SK-N-SH treated with all-trans-retinoic acid at 6 μM for 48 hours (cell line): ENCODE measurements at regions not wholly inside any gene's neighbourhood (a gene's known extent, or its start where the extent isn't known, plus 50 kb on each side); places are given as distances from the start of the nearest gene placed in this dataset.

Experiments
- ATAC-seq: fragments of 200-7000 bp; cut with Tn5 transposase; 3 replicates; pipeline ENCODE4 v1.9.1; 2020; ENCODE audit warnings: mild to moderate bottlenecking, moderate library complexity
- ARNTL ChIP-seq: fragments of 450-650 bp; formaldehyde crosslinking; IDR thresholded peaks from 2 replicates; pipeline ENCODE4 v1.5.0; 2020; ENCODE audit warnings: low read depth, mild to moderate bottlenecking, moderate library complexity, borderline replicate concordance
- BACH2 ChIP-seq: fragments of 250-450 bp; sonication (Bioruptor Pico); IDR thresholded peaks from 2 replicates; pipeline ENCODE4 v1.9.0; 2021; ENCODE audit warnings: mild to moderate bottlenecking, borderline replicate concordance
- CREB5 ChIP-seq: fragments of 250-450 bp; sonication (Bioruptor Pico); IDR thresholded peaks from 2 replicates; pipeline ENCODE4 v1.5.1; 2020; ENCODE audit warnings: low read depth, mild to moderate bottlenecking, moderate library complexity
- CSDC2 ChIP-seq: fragments of 250-450 bp; sonication (Bioruptor Pico); IDR thresholded peaks from 2 replicates; pipeline ENCODE4 v1.5.0; 2020; ENCODE audit warnings: mild to moderate bottlenecking, moderate library complexity
- ESRRG ChIP-seq: fragments of 250-450 bp; sonication (Bioruptor Pico); IDR thresholded peaks from 2 replicates; pipeline ENCODE4 v1.6.1; 2021; ENCODE audit warnings: mild to moderate bottlenecking
- GLIS3 ChIP-seq: fragments of 250-450 bp; sonication (Bioruptor Pico); IDR thresholded peaks from 2 replicates; pipeline ENCODE4 v1.5.0; 2020; ENCODE audit warnings: mild to moderate bottlenecking, moderate library complexity
- ISL1 ChIP-seq: fragments of 250-450 bp; sonication (Bioruptor Pico); IDR thresholded peaks from 2 replicates; pipeline ENCODE4 v2.1.2; 2022; ENCODE audit warnings: mild to moderate bottlenecking, moderate library complexity
- OSR1 ChIP-seq: fragments of 250-450 bp; sonication (Bioruptor Pico); IDR thresholded peaks from 2 replicates; pipeline ENCODE4 v1.8.0; 2022; ENCODE audit warnings: moderate library complexity, mild to moderate bottlenecking, inconsistent platforms
- PATZ1 ChIP-seq: fragments of 250-450 bp; sonication (Bioruptor Pico); IDR thresholded peaks from 2 replicates; pipeline ENCODE4 v1.8.0; 2020; ENCODE audit warnings: mild to moderate bottlenecking, moderate library complexity, borderline replicate concordance
- POU6F1 ChIP-seq: fragments of 250-450 bp; sonication (Bioruptor Pico); IDR thresholded peaks from 2 replicates; pipeline ENCODE4 v1.8.0; 2021; ENCODE audit warnings: low read depth, mild to moderate bottlenecking, moderate library complexity, borderline replicate concordance
- PPARA ChIP-seq: fragments of 250-450 bp; sonication (Bioruptor Pico); IDR thresholded peaks from 2 replicates; pipeline ENCODE4 v1.5.0; 2020; ENCODE audit warnings: mild to moderate bottlenecking, borderline replicate concordance
- RARB ChIP-seq: fragments of 250-450 bp; sonication (Bioruptor Pico); IDR thresholded peaks from 2 replicates; pipeline ENCODE4 v1.8.0; 2021; ENCODE audit warnings: mild to moderate bottlenecking, moderate library complexity
- SNAI2 ChIP-seq: fragments of 250-450 bp; sonication (Bioruptor Pico); IDR thresholded peaks from 2 replicates; pipeline ENCODE4 v1.5.0; 2020; ENCODE audit warnings: mild to moderate bottlenecking, moderate library complexity
- TCF4 ChIP-seq: fragments of 250-450 bp; sonication (Bioruptor Pico); IDR thresholded peaks from 2 replicates; pipeline ENCODE4 v1.8.0; 2021; ENCODE audit warnings: mild to moderate bottlenecking, moderate library complexity, borderline replicate concordance
- TOX ChIP-seq: fragments of 250-450 bp; sonication (Bioruptor Pico); IDR thresholded peaks from 2 replicates; pipeline ENCODE4 v1.8.0; 2021; ENCODE audit warnings: mild to moderate bottlenecking, moderate library complexity, borderline replicate concordance
- TSHZ2 ChIP-seq: fragments of 250-450 bp; sonication (Bioruptor Pico); IDR thresholded peaks from 2 replicates; pipeline ENCODE4 v1.5.0; 2020; ENCODE audit warnings: mild to moderate bottlenecking, moderate library complexity
- ZC3H10 ChIP-seq: fragments of 250-450 bp; sonication (Bioruptor Pico); IDR thresholded peaks from 2 replicates; pipeline ENCODE4 v1.5.1; 2021; ENCODE audit warnings: mild to moderate bottlenecking, moderate library complexity
- ZFP3 ChIP-seq: fragments of 250-450 bp; sonication (Bioruptor Pico); IDR thresholded peaks from 2 replicates; pipeline ENCODE4 v1.5.0; 2020; ENCODE audit warnings: mild to moderate bottlenecking, moderate library complexity
- ZFP30 ChIP-seq: fragments of 450-650 bp; formaldehyde crosslinking; IDR thresholded peaks from 2 replicates; pipeline ENCODE4 v1.5.0; 2022; ENCODE audit warnings: mild to moderate bottlenecking, moderate library complexity
- ZNF70 ChIP-seq: fragments of 450-650 bp; formaldehyde crosslinking; IDR thresholded peaks from 2 replicates; pipeline ENCODE4 v1.5.0; 2020; ENCODE audit warnings: mild to moderate bottlenecking, moderate library complexity
- ZNF8 ChIP-seq: fragments of 450-650 bp; formaldehyde crosslinking; IDR thresholded peaks from 2 replicates; pipeline ENCODE4 v1.5.0; 2020; ENCODE audit warnings: mild to moderate bottlenecking, moderate library complexity

GRCh38 chr1:22279735-22280134, 136.8 kb upstream of the WNT4 start:
- no peak for ATAC-seq
- no peak for TF ChIP-seq ZC3H10 (CRISPR knock-in tag)
- TF ChIP-seq, all 23 proteins: peak for 0

- no peak for TF ChIP-seq CSDC2
- TF ChIP-seq ZFP30 (CRISPR knock-in tag), result no peak
- TF ChIP-seq ZNF70 (CRISPR knock-in tag), result no peak
- no peak for TF ChIP-seq PPARA (CRISPR knock-in tag)
- no peak for TF ChIP-seq ZC3H10 (CRISPR knock-in tag)
- no peak for TF ChIP-seq ISL1 (CRISPR knock-in tag)
- no peak for TF ChIP-seq RARB
- no peak for TF ChIP-seq SNAI2
- TF ChIP-seq GLIS3 (CRISPR knock-in tag), result no peak
- no peak for TF ChIP-seq ZFP3 (CRISPR knock-in tag)
- TF ChIP-seq BACH2 (CRISPR knock-in tag), result no peak
- TF ChIP-seq TOX, result no peak
- no peak for TF ChIP-seq TSHZ2 (CRISPR knock-in tag)
- no peak for TF ChIP-seq ESRRG (CRISPR knock-in tag)
- no peak for ATAC-seq
These were observed 137.6 kb upstream of the WNT4 start for GRCh38 chr1:22280526-22280925.

- ATAC-seq, result no peak
- no peak for TF ChIP-seq BACH2 (CRISPR knock-in tag)
- TF ChIP-seq TSHZ2 (CRISPR knock-in tag), result no peak
- TF ChIP-seq ESRRG (CRISPR knock-in tag), result no peak
- TF ChIP-seq SNAI2, result no peak
- TF ChIP-seq CSDC2, result no peak
- TF ChIP-seq GLIS3 (CRISPR knock-in tag), result no peak
- no peak for TF ChIP-seq PATZ1 (CRISPR knock-in tag)
- TF ChIP-seq ZFP30 (CRISPR knock-in tag), result no peak
- no peak for TF ChIP-seq ARNTL (CRISPR knock-in tag)
- TF ChIP-seq ZNF8 (CRISPR knock-in tag), result no peak
- no peak for TF ChIP-seq RARB
- no peak for TF ChIP-seq POU6F1 (CRISPR knock-in tag)
- no peak for TF ChIP-seq ZFP3 (CRISPR knock-in tag)
- no peak for TF ChIP-seq ZNF70 (CRISPR knock-in tag)
- no peak for TF ChIP-seq TCF4
- TF ChIP-seq CREB5, result no peak
- no peak for TF ChIP-seq OSR1
- TF ChIP-seq, all 23 proteins: peak for 0
These were observed 138.8 kb upstream of the WNT4 start for GRCh38 chr1:22281521-22282363.
